Neural progenitor cell (in vitro differentiated cells): ENCODE measurements at regions not wholly inside any gene's neighbourhood (a gene's known extent, or its start where the extent isn't known, plus 50 kb on each side); places are given as distances from the start of the nearest gene placed in this dataset.

Source experiments
- DNase-seq: peaks from one replicate; pipeline ENCODE4 v3.0.0-alpha.2; 2016; ENCODE audit warnings: low spot score
- H2AFZ ChIP-seq: fragments of 200-600 bp; sonication (generic); replicated peaks from 2 replicates; pipeline ENCODE4 v1.6.1; 2016; ENCODE audit warnings: antibody characterized with exemption
- H3F3A ChIP-seq: fragments of 200-600 bp; sonication (generic); 2 replicates; pipeline ENCODE4 v1.6.1; 2016; ENCODE audit warnings: antibody characterized with exemption, low read depth
- H3K27ac ChIP-seq: fragments of 200-600 bp; sonication (generic); 2 replicates; pipeline ENCODE4 v1.5.1; 2016; ENCODE audit warnings: mild to moderate bottlenecking
- H3K27me3 ChIP-seq: fragments of 200-600 bp; sonication (generic); 2 replicates; pipeline ENCODE4 v1.6.1; 2016; ENCODE audit warnings: mild to moderate bottlenecking, moderate library complexity
- H3K36me3 ChIP-seq: fragments of 200-600 bp; sonication (generic); 2 replicates; pipeline ENCODE4 v1.5.1; 2016
- H3K4me1 ChIP-seq: fragments of 200-600 bp; sonication (generic); 2 replicates; pipeline ENCODE4 v1.6.1; 2016; ENCODE audit warnings: mixed run types
- H3K4me2 ChIP-seq: fragments of 200-600 bp; sonication (generic); 2 replicates; pipeline ENCODE4 v1.6.1; 2016
- H3K4me3 ChIP-seq: fragments of 200-600 bp; sonication (generic); 2 replicates; pipeline ENCODE4 v1.5.1; 2016
- H3K79me2 ChIP-seq: fragments of 200-600 bp; sonication (generic); 2 replicates; pipeline ENCODE4 v1.6.1; 2016; ENCODE audit warnings: low read depth
- H3K9ac ChIP-seq: fragments of 200-600 bp; sonication (generic); 2 replicates; pipeline ENCODE4 v1.6.1; 2016
- H3K9me3 ChIP-seq: fragments of 200-600 bp; sonication (generic); 2 replicates; pipeline ENCODE4 v1.5.1; 2016; ENCODE audit warnings: low read depth
- H4K20me1 ChIP-seq: fragments of 200-600 bp; sonication (generic); 2 replicates; pipeline ENCODE4 v1.6.1; 2016; ENCODE audit warnings: low read depth
- H3K27ac Mint-ChIP-seq: 3 replicates; pipeline ENCODE4 v1.8.0; 2021; ENCODE audit warnings: mixed read lengths
- H3K27me3 Mint-ChIP-seq: 2 replicates; pipeline ENCODE4 v1.8.0; 2022; ENCODE audit warnings: low read depth, mild to moderate bottlenecking, inconsistent platforms, moderate library complexity, mixed read lengths; ENCODE audit not compliant: insufficient read depth
- H3K36me3 Mint-ChIP-seq: 3 replicates; pipeline ENCODE4 v1.8.0; 2021; ENCODE audit warnings: mixed read lengths
- H3K4me1 Mint-ChIP-seq: 3 replicates; pipeline ENCODE4 v1.8.0; 2021; ENCODE audit warnings: mixed read lengths
- H3K4me3 Mint-ChIP-seq: 3 replicates; pipeline ENCODE4 v1.8.0; 2021; ENCODE audit warnings: mild to moderate bottlenecking, moderate library complexity, mixed read lengths
- H3K9me3 Mint-ChIP-seq: 3 replicates; pipeline ENCODE4 v1.8.0; 2020; ENCODE audit warnings: mixed read lengths
- CTCF ChIP-seq: fragments of 200-600 bp; sonication (generic); IDR thresholded peaks from 2 replicates; pipeline ENCODE4 v1.5.1; 2017; ENCODE audit warnings: antibody characterized with exemption, mild to moderate bottlenecking
- EZH2 ChIP-seq: fragments of 200-600 bp; sonication (generic); IDR thresholded peaks from 2 replicates; pipeline ENCODE4 v1.6.1; 2017; ENCODE audit warnings: antibody characterized with exemption, mild to moderate bottlenecking, moderate library complexity
- EZH2phosphoT487 ChIP-seq: fragments of 200-600 bp; sonication (generic); IDR thresholded peaks from 2 replicates; pipeline ENCODE4 v1.6.1; 2017; ENCODE audit warnings: antibody characterized with exemption

DNA sequence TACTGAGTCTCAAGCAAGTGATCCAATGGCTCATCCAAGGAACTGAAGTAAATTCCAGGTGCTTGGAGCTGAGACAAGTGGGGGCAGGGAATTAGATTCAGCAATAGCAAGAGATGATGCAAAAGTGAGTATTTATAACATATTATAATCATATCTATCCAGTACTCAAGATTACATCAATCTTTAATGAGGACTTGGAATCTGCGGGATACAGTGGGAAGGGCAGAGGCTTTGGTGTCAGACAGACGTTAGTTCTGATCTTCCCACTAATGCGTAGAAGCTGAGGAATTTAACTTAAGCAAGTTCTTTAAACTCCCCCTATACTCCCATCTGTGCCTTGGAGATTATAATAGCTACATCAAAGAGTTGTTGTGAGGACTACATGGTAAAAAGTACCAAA, 143.4 kb upstream of the NWD2 start:
- Histone ChIP-seq H3F3A (no peaks in the 10 kb centered on the region), H2AFZ (no peak overlapping the region), H3K9me3 (no peaks in the 10 kb centered on the region), H3K4me3 (no peak overlapping the region), H3K27ac (no peak overlapping the region), H3K79me2 (no peaks in the 10 kb centered on the region), H3K4me2 (no peak overlapping the region), H3K36me3 (no peaks in the 10 kb centered on the region), H3K9ac (no peak overlapping the region), H3K4me1 (no peaks in the 10 kb centered on the region), H4K20me1 (no peaks in the 10 kb centered on the region), H3K27me3 (no peaks in the 10 kb centered on the region)
- no peak overlapping the region for H3K27ac Mint-ChIP-seq
- H3K27me3 Mint-ChIP-seq: peaks cover 3% of the 10 kb centered on the region
- TF ChIP-seq EZH2phosphoT487 (no peak), CTCF (no peak), EZH2 (no peak)
- no peak for DNase-seq
- no peak overlapping the region for H3K4me3 Mint-ChIP-seq
- no peaks in the 10 kb centered on the region for H3K4me1 Mint-ChIP-seq
- H3K9me3 Mint-ChIP-seq: no peaks in the 10 kb centered on the region
- no peaks in the 10 kb centered on the region for H3K36me3 Mint-ChIP-seq

DNA sequence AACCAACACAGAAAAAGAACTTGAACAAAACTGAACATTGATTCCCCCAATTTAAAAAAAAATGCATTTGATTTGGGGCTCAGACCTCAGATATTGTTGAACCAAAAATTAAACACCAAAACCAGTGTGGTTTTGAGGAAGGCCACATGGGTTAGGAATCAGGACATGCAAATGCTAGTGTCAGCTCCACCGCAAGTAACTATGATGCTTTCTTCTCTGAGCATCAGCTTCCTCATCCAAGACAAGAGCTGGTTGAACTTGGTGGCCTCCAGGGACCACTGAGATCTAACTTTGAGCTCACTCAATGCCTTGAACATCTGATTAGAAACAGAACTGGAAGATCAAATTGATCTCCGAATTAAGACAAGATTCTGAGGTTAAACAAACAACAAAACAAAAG, 142.9 kb upstream of the NWD2 start:
- Histone ChIP-seq H3F3A (no peaks in the 10 kb centered on the region), H3K4me2 (no peak overlapping the region), H3K4me3 (no peak overlapping the region), H3K27ac (no peak overlapping the region), H3K9me3 (no peaks in the 10 kb centered on the region), H3K9ac (no peak overlapping the region), H4K20me1 (no peaks in the 10 kb centered on the region), H3K4me1 (no peaks in the 10 kb centered on the region), H3K36me3 (no peaks in the 10 kb centered on the region), H2AFZ (no peak overlapping the region), H3K27me3 (no peaks in the 10 kb centered on the region), H3K79me2 (no peaks in the 10 kb centered on the region)
- no peak overlapping the region for H3K27ac Mint-ChIP-seq
- H3K36me3 Mint-ChIP-seq: no peaks in the 10 kb centered on the region
- H3K4me3 Mint-ChIP-seq: no peak overlapping the region
- no peaks in the 10 kb centered on the region for H3K4me1 Mint-ChIP-seq
- no peak for DNase-seq
- peaks cover 3% of the 10 kb centered on the region for H3K27me3 Mint-ChIP-seq
- no peaks in the 10 kb centered on the region for H3K9me3 Mint-ChIP-seq
- TF ChIP-seq EZH2phosphoT487 (no peak), CTCF (no peak), EZH2 (no peak)

DNA sequence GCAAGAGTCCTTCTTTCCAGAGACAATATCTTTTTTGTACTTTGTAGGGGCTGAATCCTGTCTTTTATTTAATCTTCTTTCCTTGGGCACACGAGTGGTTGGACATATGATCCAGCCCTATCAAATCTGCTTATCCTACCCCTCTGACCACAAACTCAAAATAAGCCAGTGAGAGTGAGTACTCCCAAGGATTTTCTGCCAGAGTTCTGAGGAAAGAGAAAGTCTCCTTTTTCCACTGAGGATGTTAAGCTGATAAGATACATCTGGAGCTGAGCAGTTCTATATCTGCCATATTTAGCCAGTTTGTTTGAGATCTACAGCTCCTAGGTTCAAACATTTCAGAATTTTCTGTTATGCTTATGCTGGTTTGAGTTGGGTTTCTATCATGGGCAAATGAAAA, 134.8 kb upstream of the NWD2 start:
- Histone ChIP-seq H3F3A (no peaks in the 10 kb centered on the region), H3K4me1 (no peaks in the 10 kb centered on the region), H4K20me1 (no peaks in the 10 kb centered on the region), H3K27me3 (no peaks in the 10 kb centered on the region), H3K36me3 (no peaks in the 10 kb centered on the region), H3K4me3 (no peak overlapping the region), H3K9ac (no peak overlapping the region), H3K9me3 (no peaks in the 10 kb centered on the region), H3K4me2 (no peak overlapping the region), H3K27ac (no peak overlapping the region), H2AFZ (no peak overlapping the region), H3K79me2 (no peaks in the 10 kb centered on the region)
- no peaks in the 10 kb centered on the region for H3K36me3 Mint-ChIP-seq
- no peaks in the 10 kb centered on the region for H3K9me3 Mint-ChIP-seq
- H3K4me3 Mint-ChIP-seq: no peak overlapping the region
- H3K4me1 Mint-ChIP-seq: no peaks in the 10 kb centered on the region
- DNase-seq: no peak
- H3K27me3 Mint-ChIP-seq: no peaks in the 10 kb centered on the region
- no peak for TF ChIP-seq EZH2
- no peak for TF ChIP-seq CTCF
- TF ChIP-seq EZH2phosphoT487: no peak
- H3K27ac Mint-ChIP-seq: no peak overlapping the region

- no peak overlapping the region for H3K27ac Mint-ChIP-seq
- no peaks in the 10 kb centered on the region for H3K79me2 ChIP-seq
- H3K4me1 Mint-ChIP-seq: no peaks in the 10 kb centered on the region
- H3K36me3 ChIP-seq: no peaks in the 10 kb centered on the region
- no peak overlapping the region for H3K27ac ChIP-seq
- no peak overlapping the region for H2AFZ ChIP-seq
- H3K9me3 Mint-ChIP-seq: no peaks in the 10 kb centered on the region
- DNase-seq: no peak
- H3K9ac ChIP-seq: no peak overlapping the region
- no peak overlapping the region for H3K4me2 ChIP-seq
- no peaks in the 10 kb centered on the region for H3K36me3 Mint-ChIP-seq
- H3K9me3 ChIP-seq: no peaks in the 10 kb centered on the region
- H3F3A ChIP-seq: no peaks in the 10 kb centered on the region
- H3K4me3 ChIP-seq: no peak overlapping the region
- TF ChIP-seq EZH2phosphoT487 (no peak), EZH2 (no peak), CTCF (no peak)
- no peak overlapping the region for H3K4me3 Mint-ChIP-seq
- no peaks in the 10 kb centered on the region for H3K27me3 ChIP-seq
- H4K20me1 ChIP-seq: no peaks in the 10 kb centered on the region
- H3K27me3 Mint-ChIP-seq: no peaks in the 10 kb centered on the region
- H3K4me1 ChIP-seq: no peaks in the 10 kb centered on the region
These were observed 119.7 kb upstream of the NWD2 start for GRCh38 chr4:37124800-37125199.
